Medulla oblongata (tissue), 1 donor: ENCODE measurements at regions not wholly inside any gene's neighbourhood (a gene's known extent, or its start where the extent isn't known, plus 50 kb on each side); places are given as distances from the start of the nearest gene placed in this dataset.
A peak's percentile ranks its signal among the peaks of the same experiment; 100 is the strongest.
"Not testable (repeated sequence)": the region's sequence is repeated elsewhere in the genome, so short reads cannot be mapped to it uniquely, and the experiment has no call there.

Experiments used
- DNase-seq: peaks from one replicate; pipeline ENCODE4 v3.0.0-alpha.2; 2015; ENCODE audit errors: extremely low spot score

DNA sequence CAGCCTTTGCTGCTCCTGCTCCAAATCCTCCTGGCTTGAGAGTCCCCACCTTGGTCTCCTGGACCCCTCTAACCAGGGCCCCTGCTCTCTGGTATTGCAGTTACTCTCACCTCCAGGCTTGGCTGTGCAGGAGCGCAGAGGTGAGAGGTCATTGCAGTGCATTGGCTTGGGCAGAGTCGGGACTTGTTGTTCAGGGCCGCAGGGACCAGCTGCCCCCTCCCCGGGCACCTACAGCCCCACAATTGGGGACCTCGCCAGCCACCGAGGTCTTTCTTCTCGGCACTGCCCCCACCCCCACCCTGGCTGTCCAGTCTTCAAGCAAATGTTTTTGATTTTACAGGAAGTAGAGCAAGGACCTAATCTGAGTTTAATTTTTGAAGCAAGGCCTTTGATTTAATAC, 65.5 kb upstream of the FGF3 start:
- DNase-seq = no peak

DNA sequence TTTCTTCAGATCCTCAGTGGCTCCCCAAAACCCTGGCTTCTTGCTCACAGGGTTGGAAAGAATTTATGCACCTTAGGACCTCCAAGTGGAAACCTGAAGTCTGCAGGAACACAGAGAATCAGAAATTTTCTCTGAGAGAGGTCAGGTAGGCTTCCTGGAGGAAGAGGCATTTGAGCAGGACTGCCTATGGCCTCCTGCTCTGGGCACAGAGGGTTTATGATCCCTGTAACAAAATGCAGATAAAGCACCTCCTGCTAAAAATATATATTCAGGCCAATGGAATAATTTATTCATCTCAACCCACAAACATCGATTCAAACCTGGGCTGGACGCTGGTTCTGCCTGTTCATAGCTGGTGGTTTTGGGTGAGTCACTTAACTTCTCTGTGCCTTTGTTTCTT, 68.1 kb upstream of the FGF3 start:
- DNase-seq = no peak

DNA sequence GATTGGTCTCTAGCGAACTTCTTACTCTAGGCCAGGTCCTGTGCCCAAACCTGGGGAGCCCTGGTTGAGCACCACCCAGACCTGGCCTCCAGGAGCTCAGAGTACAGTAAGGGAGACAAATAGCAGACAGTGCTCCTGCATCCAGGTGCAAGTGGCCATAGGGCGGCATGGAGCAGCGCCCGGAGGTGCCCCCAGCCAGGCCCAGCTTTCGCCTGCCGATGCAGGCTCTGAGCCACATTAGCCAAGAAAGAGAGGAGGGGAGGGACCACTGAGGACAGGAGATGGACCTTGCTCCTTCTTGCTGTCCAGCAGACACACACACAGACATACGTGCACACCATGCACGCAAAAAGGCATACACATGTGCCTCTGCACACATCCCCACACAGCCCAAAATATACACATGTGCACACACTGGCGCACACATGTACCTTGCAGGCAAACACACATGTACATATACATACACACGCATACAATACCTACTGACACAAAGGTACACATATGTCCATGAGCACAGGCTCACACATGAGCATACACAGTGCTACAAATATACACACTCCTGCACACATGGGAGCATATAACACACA, 68.7 kb upstream of the FGF3 start:
- no peak for DNase-seq

DNA sequence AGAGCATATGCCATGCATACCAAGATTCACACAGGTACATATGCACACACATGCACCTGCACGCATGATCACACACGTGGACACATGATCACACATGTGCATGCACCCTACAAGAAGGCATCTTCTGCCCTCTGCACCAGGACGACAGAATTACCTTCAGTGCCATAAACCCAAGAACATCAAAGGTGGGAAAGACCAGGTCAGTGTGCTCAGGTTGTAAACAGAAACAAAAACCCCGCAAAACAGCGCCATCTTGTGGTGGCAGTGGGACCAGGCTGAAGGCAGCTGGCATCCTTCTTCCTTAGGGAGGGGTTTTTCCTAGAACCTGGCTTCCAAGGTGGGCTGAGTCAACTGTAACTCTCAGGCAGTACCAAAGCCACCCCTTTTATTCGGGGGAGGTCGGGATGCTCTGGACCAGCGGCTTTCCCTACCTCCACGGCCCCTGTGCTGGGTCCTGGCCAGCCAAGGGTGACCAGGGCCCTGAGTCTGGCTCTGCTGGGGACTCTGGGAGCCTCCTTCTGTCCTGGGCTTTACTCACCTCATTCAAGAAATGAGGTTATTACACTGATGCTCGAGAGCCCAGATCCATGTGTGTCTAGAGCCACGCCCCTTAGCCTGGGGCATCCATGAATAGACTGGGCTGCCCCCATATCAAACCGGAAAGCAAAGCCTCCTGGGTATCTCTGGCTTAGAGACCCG, 69.4 kb upstream of the FGF3 start:
- DNase-seq = peak; percentile 69

DNA sequence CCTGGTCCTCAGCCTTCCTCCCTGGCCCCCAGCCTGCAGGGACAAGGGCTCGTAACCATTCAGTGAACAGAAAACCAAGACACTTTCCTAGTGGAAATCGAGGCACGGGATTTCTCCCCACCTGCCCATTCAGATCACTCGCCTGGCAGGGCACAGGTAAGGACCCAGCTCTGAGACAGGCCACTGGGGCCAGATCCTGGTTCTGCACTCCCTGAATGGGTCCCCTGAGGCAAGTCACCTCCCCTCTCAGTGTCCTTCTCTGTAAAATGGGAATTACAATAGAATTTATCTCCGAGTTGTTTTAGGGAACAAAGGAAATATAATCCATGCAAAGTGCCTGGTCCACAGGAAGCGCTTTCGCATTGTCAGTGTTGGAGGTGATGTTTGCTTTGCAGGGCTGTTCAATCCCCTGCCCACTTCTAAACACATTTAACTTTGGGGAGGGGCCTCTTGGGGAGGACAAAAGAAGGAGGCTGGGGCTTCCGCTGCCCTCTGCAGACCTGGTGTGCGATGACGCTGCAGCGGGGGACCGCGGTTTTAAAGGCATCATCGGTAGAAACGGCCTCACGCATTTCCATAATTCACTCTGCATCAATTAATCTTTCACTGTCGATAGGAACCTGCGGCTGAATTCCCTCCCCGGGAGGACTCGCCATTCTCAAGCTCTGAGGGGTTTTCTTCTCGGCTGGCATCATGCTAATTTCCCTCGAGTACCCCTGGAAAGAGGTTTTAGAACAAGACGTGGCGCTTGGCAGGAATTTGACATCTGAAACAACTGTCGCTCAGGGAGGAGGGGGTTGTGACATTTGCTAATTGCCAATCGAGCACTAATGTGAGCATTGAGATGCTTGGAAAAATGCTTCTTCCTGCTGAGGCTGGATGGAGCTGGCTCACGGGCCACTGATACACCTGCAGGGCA, 70.4 kb upstream of the FGF3 start:
- no peak for DNase-seq

DNA sequence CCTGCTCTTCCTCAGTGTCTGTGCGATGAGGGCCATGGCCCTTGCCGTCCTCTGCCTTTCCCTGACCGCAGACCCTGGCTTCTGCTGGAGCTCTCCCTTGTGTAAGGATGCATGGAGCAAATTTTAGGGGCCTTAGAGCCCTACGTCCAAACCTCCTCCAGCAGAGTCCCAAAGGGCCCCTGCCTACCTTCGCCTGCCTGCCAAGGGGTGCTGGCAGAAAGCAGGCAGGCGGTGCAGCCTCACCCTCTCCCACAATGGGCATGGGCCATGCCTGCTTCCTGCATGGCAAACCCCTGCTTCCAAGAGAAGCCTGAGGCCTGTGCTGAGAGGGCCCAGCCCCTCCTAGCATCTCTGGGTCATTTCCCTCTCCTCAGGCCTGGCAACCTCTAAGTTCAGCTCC, 71.3 kb upstream of the FGF3 start:
- DNase-seq = no peak

DNA sequence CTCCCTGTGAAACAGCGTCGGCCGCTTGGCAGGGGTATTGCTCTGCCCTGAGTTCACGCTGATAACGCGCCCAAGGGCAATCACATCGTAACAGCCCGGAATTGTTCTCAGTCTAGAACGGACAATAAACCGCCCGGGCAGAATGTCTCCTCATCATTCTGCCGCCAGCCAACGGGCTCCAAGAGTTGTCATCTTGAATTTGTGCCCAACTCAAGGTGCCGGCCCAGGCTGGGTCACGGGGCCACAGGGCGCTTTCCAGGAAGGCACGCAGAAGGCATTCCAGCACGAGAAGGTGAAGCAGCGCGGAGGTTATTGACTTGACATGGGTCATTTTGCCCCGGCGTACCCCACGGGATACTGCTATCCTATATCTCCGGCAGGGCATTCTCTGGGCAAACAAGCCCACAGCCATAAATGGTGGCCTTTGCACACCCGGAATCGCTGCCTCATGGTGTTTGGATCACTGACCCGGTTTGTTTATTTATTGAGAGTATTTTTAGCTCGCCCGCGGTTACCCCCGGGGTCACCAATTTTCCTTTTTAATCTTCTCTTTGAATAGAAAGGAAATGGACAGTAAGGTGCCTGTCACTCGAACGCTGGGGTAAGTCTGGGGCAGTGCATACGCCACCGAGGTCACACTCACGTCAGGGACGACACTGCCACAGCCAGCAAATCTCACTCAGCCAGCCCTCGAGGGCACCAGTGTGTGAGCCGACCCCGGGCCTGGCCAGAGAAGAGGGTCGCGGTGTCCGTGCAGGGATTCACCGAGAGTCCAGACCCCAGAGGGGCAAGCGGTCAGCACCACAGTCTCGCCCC, 72.4 kb upstream of the FGF3 start:
- no peak for DNase-seq

DNA sequence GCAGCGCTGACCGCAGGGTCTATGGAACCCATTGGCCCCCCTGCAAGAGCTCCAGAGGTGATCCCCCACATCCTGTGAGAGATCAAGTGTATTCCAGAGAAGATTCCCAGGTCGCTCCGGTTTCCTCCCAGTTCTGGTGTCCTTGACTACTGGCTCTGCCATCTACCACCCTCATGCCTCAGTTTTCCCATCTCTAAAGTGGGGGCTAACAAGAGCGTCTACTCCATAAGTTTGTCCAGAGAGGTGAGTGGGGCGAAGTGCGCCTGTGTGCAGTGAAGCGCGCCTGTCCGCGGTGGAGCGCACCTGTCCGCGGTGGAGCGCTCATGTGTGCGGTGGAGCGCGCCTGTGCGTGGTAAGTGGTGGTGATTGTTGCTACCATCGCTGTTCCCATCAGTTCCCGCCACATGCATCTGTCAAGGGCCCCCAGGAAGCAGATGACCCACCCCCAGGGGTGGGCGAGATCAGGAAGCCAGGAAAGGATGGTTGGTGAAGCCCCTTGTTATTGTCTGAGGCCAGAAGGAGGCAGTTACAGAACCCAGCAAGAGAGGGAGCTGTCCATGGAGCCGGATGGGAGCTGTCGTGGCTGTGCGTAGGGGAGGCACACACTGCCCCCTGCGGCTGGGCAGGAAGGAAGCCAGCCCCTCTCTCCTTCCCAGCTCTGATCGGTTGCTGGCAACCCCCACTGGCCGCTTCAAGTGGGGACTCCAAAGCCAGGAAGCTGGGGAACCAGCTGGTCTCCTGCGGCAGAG, 73.2 kb upstream of the FGF3 start:
- DNase-seq = no peak

DNA sequence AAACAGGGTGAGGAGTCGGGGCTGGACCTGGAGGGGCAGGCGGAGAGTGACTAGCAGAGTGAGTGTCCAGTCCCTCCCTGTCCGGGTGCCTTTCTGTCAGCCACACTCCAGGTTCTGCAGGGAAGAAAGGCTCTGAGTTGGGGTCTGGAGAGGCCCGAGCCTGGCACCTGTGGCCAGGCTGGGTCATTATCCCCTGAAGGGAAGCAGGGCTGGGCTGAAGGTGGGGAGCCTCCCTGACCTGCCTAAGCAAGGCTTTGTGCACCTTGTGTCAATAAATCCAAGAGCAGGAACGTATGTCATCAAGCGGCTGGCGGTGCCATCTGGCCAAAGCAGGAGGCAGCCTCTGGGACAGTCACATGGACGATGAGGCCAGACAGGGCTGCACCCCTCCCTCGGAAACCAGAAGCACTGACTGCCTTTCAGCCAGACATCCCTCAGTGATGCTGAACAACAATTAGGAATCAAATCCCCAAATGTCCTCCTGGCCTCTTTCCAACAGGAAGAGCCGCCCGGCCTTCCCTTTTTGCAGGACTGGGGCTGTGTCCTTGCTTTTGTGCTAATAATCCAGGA, 73.9 kb upstream of the FGF3 start:
- no peak for DNase-seq

DNA sequence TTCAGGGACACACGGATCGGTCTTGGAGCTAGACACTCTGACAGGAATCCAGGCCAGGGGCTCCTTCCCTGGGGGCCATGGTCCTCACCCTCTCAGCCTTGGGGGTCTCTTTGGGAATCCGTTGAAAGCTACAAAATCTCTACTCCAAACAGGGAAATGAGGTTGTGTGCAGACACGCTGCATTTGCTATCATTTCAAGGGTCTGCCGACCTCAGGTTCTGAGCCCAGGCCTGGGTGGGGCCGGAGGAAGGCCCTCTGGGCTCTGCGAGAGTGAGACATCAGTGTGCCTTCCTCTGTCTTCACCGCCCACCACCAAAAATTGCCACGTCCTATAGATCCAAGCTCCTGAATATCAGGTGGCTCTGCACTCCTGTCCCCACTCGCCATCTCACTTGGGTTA, 74.4 kb upstream of the FGF3 start:
- DNase-seq = no peak

DNA sequence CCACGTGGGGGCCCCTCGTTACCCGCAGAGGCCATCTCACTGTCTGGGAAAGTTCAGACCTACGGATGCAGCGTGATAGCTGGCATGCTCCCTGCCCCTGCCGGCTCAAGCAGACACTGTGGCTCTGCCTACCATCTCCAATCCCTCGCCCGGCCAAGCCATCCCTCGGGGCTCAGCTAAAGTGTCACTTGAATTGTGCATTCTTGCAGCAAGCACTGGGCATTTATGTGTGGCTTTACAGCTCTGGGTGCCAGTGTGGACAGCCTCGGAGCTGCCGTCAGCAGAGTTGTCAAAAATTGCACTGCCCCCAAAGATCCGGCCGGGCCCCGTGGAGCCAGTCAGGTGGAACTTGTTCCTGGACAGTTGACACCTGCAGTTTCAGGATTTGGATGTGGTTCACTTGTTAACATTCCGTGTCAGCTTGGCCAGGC, 75.0 kb upstream of the FGF3 start:
- no peak for DNase-seq

DNA sequence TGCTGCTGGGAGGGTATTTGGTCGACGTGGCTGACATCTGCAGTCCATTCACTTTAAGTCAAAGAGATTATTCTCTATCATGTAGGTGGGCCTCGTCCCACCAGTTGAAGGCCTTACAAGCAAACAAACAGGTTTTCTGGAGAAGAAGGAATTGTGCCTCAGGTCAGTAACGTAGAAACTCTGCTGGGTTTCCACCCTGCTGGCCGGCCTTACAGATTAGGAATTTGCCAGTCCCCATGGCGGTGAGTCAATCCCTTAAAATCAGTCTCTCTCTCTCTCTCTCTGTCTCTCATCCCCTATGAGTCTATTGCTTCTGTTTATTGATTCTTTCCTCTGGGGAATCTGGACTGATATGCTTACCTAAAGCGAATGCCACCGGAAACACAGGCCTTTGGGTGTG, 75.4 kb upstream of the FGF3 start:
- no peak for DNase-seq

DNA sequence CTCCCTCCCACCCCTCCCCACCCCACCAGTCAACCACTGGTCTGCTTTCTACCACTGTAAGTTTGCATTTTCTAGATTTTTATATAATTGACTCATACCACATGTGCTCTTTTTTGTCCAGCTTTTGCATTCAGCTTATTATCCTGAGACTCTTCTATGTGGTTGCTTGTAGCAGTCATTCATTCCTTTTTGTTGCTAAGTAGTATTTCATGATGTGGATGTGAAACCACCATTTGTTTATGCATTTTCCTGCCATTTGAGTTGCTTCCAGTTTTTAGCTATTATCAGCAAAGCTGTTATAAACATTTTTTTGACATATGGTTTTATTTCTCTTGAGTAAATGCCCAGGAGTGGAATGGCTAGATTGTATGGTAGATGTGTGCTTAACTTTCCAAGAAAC, 77.0 kb upstream of the FGF3 start:
- DNase-seq = no peak

DNA sequence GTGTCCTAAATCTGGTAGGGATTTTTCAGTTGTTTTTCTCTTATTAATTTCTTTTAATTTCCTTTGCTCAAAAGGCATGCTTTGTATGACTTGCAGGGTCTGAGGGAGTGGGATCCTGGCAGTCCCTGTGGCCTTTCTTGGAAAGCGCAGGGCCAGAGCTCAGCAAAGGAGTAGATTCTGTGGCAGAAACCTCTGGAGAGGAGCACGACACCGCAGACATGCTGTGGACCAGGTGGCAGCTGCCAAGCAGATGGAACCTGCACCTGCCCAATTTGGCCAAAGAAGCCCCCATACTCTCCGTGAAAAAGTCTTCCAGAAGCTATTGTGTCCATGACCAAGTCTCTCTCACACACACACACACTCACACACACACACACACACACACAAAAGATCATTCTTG, 78.9 kb upstream of the FGF3 start:
- no peak for DNase-seq

DNA sequence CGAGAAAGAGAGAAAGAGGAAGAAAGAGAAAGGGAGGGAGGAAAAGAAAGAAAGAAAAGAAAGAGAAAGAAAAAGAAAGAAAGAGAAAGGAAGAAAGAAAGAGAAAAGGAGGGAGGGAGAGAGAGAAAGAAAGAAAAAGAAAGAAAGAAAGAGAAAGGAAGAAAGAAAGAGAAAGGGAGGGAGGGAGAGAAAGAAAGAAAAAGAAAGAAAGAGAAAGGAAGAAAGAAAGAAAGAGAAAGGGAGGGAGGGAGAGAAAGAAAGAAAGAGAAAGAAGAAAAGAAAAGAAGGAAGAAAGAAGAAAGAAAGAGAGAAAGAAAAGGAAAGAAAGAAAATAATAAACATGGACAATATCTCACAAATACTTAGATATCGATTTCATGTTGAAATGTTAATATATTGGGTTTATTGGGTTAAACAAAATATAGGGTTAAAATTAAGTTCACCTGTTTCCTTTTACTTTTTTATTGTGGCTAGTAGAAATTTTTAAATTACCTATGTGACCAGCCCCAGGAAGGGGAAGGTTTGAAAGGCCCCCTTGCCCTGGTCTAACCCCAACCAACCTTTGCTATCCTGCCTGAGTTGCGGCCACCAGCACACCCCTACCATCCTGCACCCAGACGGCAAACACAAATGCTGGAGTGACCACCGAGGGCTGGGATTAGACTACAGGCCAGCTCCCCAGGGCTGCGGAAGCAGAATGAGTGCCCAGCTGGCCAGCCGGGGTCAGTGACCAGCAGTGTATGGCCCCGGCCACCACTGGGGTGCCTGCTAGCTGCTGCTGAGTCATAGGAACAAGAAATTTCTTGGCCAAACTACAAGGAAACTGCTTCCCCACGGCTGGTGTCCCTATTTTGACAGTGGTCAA, 81.0 kb upstream of the FGF3 start:
- no peak for DNase-seq

DNA sequence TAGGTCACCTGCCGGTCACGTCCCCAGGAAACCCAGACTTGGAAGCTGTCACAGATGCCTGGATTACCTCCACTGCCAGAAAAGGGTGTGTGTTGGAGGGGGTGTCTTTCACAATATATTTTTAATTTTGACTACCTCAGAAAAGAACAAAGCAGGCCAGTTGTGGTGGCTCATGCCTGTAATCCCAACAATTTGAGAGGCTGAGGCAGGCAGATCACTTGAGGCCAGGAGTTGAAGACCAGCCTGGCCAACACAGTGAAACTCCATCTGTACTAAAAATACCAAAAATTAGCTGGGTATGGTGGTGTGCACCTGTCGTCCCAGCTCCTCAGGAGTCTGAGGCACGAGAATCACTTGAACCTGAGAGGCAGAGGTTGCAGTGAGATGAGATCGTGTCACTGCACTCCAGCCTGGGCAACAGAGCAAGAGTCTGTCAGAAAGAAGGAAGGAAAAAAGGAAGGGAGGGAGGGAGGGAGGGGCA, 81.6 kb upstream of the FGF3 start:
- DNase-seq = not testable (repeated sequence)

DNA sequence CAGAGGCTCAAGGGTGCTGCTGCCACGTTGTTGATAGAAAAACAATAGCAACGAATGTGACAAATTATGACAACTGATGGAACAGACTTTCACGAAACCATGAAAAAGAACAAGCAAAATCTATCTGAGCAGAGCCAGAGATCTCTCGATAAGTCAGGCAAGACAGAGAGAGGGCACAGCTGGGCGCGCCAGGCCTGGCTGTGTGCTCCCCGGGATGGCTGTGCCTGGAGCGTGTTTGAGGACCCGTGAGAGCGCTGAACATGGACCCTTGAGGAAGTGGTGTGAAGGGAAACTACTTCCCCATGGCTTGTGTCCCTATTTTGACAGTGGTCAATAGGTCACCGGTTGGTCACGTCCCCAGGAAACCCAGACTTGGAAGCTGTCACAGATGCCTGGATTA, 83.1 kb upstream of the FGF3 start:
- DNase-seq = no peak

DNA sequence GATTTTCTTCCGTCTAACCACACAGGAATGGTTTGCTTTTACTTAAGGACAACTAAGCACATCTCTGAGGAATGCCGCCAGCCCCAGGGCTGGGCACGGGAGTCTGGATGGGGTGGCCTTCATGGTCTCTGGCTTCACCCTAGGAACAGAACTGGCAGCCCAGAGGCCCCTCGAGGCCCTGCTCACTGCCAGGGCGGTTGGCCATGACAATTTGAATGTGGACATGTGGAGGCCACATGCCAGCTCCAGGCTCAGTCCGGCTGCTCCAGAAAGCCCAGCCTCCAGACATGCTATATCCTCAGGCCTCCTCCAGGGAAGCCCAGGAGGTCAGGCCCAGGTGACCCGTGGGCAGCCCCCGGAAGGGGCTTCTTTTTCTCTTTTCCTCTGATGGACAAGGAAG, 84.0 kb upstream of the FGF3 start:
- no peak for DNase-seq

DNA sequence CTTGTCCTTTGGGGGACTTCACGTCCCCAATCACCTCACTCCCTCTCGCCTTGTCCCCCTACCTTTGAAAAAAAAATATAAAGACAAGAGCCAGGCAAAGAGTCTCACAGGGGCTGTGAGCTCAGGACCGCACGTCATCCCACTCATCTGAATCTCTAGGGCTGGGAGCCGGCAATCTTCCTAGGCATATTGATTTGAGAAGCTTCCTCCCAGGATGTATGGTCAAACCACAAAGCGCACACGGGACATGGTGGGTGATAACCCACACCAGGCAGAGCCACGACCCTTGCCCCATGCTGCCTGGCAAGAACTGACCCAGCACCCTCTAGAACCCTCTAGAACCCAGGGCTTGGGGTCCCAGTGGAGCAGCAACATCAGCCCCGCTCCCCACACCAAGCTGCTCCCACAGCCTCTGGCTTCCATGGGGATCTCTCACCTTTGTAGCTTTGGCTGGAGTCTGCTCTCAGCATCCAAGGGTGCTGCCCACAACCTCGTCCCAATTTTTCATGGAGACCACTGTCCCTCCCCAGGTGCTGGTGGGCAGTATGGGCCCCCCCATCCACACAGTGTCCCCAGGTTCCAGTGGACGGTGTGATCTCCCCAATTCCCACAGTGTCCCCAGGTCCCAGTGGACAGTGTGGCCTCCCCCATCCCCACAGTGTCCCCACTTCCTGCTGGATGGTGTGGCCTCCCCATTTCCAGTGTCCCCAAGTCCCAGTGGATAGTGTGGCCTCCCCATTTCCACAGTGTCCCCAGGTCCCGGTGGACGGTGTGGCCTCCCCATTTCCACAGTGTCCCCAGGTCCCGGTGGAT, 85.2 kb upstream of the FGF3 start:
- no peak for DNase-seq
